ENCODE measurements at regions not wholly inside any gene's neighbourhood (a gene's known extent, or its start where the extent isn't known, plus 50 kb on each side); places are given as distances from the start of the nearest gene placed in this dataset.

GRCh38 chr4:128600996-128601871 lies 208.3 kb upstream of the JADE1 start:
- DNase-seq (ENCODE audit: low read depth in 1 of 2, low spot score in 1 of 2) = no peak
- TF ChIP-seq GABPA (IDR thresholded peaks at IDR 0.05; ENCODE audit: low read depth) = no peak
- TF ChIP-seq REST (IDR thresholded peaks at IDR 0.05; ENCODE audit: insufficient replicate concordance, low read depth) = no peak
- TF ChIP-seq POLR2AphosphoS5 (IDR thresholded peaks at IDR 0.05; ENCODE audit: low read depth) = no peak
- no peak for TF ChIP-seq CTCF (IDR thresholded peaks at IDR 0.05; ENCODE audit: insufficient read depth, low read length)
- TF ChIP-seq SPI1 (IDR thresholded peaks at IDR 0.05; ENCODE audit: borderline replicate concordance, low read depth) = no peak
- H3K27ac ChIP-seq (replicated peaks) = no peak overlapping the region

GRCh38 chr4:128600410-128600809 lies 209.1 kb upstream of the JADE1 start:
- no peak overlapping the region for H3K4me3 ChIP-seq (replicated peaks; ENCODE audit: insufficient read depth, low read length)
- TF ChIP-seq GABPA (IDR thresholded peaks at IDR 0.05; ENCODE audit: low read depth) (no peak), SPI1 (IDR thresholded peaks at IDR 0.05; ENCODE audit: borderline replicate concordance, low read depth) (no peak), POLR2AphosphoS5 (IDR thresholded peaks at IDR 0.05; ENCODE audit: low read depth) (no peak), CTCF (IDR thresholded peaks at IDR 0.05; ENCODE audit: insufficient read depth, low read length) (no peak), REST (IDR thresholded peaks at IDR 0.05; ENCODE audit: insufficient replicate concordance, low read depth) (no peak)
- DNase-seq (ENCODE audit: low read depth in 1 of 2, low spot score in 1 of 2) = no peak
- H3K27ac ChIP-seq (replicated peaks) = no peak overlapping the region
- no peaks in the 10 kb centered on the region for H3K27me3 ChIP-seq (ENCODE audit: insufficient read depth, poor library complexity, severe bottlenecking)

More at GRCh38 chr4:128600996-128601871, 208.3 kb upstream of the JADE1 start:
- Histone ChIP-seq H3K4me3 (replicated peaks; ENCODE audit: insufficient read depth, low read length) (no peak overlapping the region), H3K27me3 (ENCODE audit: insufficient read depth, poor library complexity, severe bottlenecking) (no peaks in the 10 kb centered on the region)

GRCh38 chr4:128597500-128597899 lies 212.0 kb upstream of the JADE1 start:
- DNase-seq (ENCODE audit: low read depth in 1 of 2, low spot score in 1 of 2) = no peak
- Histone ChIP-seq H3K27me3 (ENCODE audit: insufficient read depth, poor library complexity, severe bottlenecking) (no peaks in the 10 kb centered on the region), H3K4me3 (replicated peaks; ENCODE audit: insufficient read depth, low read length) (no peak overlapping the region), H3K27ac (replicated peaks) (no peak overlapping the region)
- TF ChIP-seq SPI1 (IDR thresholded peaks at IDR 0.05; ENCODE audit: borderline replicate concordance, low read depth) (no peak), POLR2AphosphoS5 (IDR thresholded peaks at IDR 0.05; ENCODE audit: low read depth) (no peak), GABPA (IDR thresholded peaks at IDR 0.05; ENCODE audit: low read depth) (no peak), CTCF (IDR thresholded peaks at IDR 0.05; ENCODE audit: insufficient read depth, low read length) (no peak), REST (IDR thresholded peaks at IDR 0.05; ENCODE audit: insufficient replicate concordance, low read depth) (no peak)
